ENCODE measurements at regions not wholly inside any gene's neighbourhood (a gene's known extent, or its start where the extent isn't known, plus 50 kb on each side); places are given as distances from the start of the nearest gene placed in this dataset.
"Not testable (repeated sequence)": the region's sequence is repeated elsewhere in the genome, so short reads cannot be mapped to it uniquely, and the experiment has no call there.

DNA sequence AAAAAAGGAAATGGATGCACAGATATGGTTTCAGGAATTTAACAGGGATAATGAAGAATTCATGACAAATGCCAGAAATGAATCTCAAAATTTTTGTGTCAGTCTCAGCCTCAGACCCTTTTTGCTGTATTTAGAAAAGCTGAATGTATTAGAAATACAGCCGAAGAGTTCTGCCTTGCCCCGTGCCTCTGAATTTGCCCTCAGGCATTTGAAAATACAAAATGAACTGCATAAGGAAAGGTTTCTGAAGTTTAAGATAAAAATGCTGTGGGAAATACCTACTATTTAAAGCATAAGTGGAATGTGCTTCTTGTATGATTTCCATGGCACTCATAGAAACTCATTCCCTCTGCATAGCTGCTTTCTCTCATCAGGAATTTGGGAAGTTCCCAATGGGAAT lies 1580.6 kb downstream of the DPP10 start:
- Histone ChIP-seq H3K4me3 (ENCODE audit: low read depth, low read length) (no peak overlapping the region), H3K27ac (no peak overlapping the region), H3K27me3 (ENCODE audit: insufficient read depth, low read depth, severe bottlenecking) (peaks cover 59% of the 10 kb centered on the region), H3K36me3 (no peaks in the 10 kb centered on the region), H3K9me3 (ENCODE audit: severe bottlenecking) (no peaks in the 10 kb centered on the region)
- DNase-seq = no peak
- no peak for TF ChIP-seq CTCF (IDR thresholded peaks at IDR 0.05; ENCODE audit: low read depth, low read length)

GRCh38 chr2:116038758-116039157 lies 1596.3 kb downstream of the DPP10 start:
- not testable (repeated sequence) for DNase-seq, H3K27ac ChIP-seq, H3K36me3 ChIP-seq

GRCh38 chr2:116042530-116042929 lies 1600.1 kb downstream of the DPP10 start:
- H3K27ac ChIP-seq = no peak overlapping the region
- no peaks in the 10 kb centered on the region for H3K9me3 ChIP-seq (ENCODE audit: severe bottlenecking)
- H3K27me3 ChIP-seq (ENCODE audit: insufficient read depth, low read depth, severe bottlenecking) = peaks cover 4% of the 10 kb centered on the region
- DNase-seq = no peak
- no peaks in the 10 kb centered on the region for H3K36me3 ChIP-seq
- H3K4me3 ChIP-seq (ENCODE audit: low read depth, low read length) = no peak overlapping the region
- TF ChIP-seq CTCF (IDR thresholded peaks at IDR 0.05; ENCODE audit: low read depth, low read length) = no peak

More at GRCh38 chr2:116038758-116039157, 1596.3 kb downstream of the DPP10 start:
- H3K4me3 ChIP-seq (ENCODE audit: low read depth, low read length); H3K9me3 ChIP-seq (ENCODE audit: severe bottlenecking); H3K27me3 ChIP-seq (ENCODE audit: insufficient read depth, low read depth, severe bottlenecking): not testable (repeated sequence)

DNA sequence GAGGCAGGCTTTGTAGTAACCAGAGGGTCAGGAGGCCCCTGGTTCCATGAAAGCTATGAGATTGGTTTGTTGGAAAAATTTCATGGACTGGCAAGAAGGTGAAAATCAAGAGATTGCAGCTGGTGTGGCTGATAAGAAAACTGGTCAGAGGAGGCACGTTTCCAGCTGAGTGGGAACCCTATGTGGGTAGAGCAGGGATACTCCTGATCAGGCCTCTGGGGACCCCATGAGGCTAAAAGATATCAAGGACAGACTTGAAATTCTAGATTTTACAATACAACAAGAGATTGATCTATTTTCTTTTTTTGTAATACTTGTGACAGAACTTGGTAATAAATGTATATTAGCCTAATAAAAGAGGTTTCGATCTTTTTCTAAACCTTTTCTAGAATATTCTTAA lies 1615.1 kb downstream of the DPP10 start:
- peak; percentile 7 for DNase-seq
- no peaks in the 10 kb centered on the region for H3K9me3 ChIP-seq (ENCODE audit: severe bottlenecking)
- TF ChIP-seq CTCF (IDR thresholded peaks at IDR 0.05; ENCODE audit: low read depth, low read length) = no peak
- peaks cover 10% of the 10 kb centered on the region for H3K27me3 ChIP-seq (ENCODE audit: insufficient read depth, low read depth, severe bottlenecking)
- no peak overlapping the region for H3K4me3 ChIP-seq (ENCODE audit: low read depth, low read length)
- H3K27ac ChIP-seq = no peak overlapping the region
- no peaks in the 10 kb centered on the region for H3K36me3 ChIP-seq

DNA sequence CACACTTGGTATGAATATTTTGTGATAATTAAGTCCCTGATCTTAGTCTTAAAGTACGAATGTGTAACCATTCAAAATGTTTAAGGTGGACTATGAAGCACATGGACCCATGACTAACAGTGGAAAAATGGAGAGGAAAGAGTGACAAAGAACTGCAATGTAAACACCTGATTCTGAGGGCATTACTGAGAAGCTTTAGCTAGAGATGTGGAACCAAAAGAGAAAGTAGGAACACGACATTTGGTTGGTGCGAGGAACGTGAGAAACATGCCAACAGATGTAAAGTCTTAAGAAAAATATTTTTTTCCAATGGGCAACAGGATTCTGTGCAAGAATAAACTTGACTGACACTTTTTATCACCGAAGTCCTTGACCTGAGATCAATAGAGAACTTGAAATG lies 1618.6 kb downstream of the DPP10 start:
- no peaks in the 10 kb centered on the region for H3K36me3 ChIP-seq
- DNase-seq = no peak
- TF ChIP-seq CTCF (IDR thresholded peaks at IDR 0.05; ENCODE audit: low read depth, low read length) = no peak
- peaks cover 18% of the 10 kb centered on the region for H3K27me3 ChIP-seq (ENCODE audit: insufficient read depth, low read depth, severe bottlenecking)
- no peak overlapping the region for H3K27ac ChIP-seq
- H3K9me3 ChIP-seq (ENCODE audit: severe bottlenecking) = no peaks in the 10 kb centered on the region
- no peak overlapping the region for H3K4me3 ChIP-seq (ENCODE audit: low read depth, low read length)

GRCh38 chr2:116073731-116074130 lies 1631.3 kb downstream of the DPP10 start:
- Histone ChIP-seq H3K36me3 (no peaks in the 10 kb centered on the region), H3K9me3 (ENCODE audit: severe bottlenecking) (peaks cover 4% of the 10 kb centered on the region), H3K27me3 (ENCODE audit: insufficient read depth, low read depth, severe bottlenecking) (peaks cover 26% of the 10 kb centered on the region), H3K4me3 (ENCODE audit: low read depth, low read length) (no peak overlapping the region), H3K27ac (no peak overlapping the region)
- no peak for DNase-seq
- TF ChIP-seq CTCF (IDR thresholded peaks at IDR 0.05; ENCODE audit: low read depth, low read length) = no peak

All from WERI-Rb-1 (cell line).